GM23338 (cell line): ENCODE measurements at regions not wholly inside any gene's neighbourhood (a gene's known extent, or its start where the extent isn't known, plus 50 kb on each side); places are given as distances from the start of the nearest gene placed in this dataset.

ENCODE experiments used
- CREB1 ChIP-seq: fragments of 250-450 bp; sonication (Bioruptor Pico); IDR thresholded peaks from 2 replicates; pipeline ENCODE4 v1.5.0; 2020; ENCODE audit warnings: low read depth, mild to moderate bottlenecking, moderate library complexity
- CTCF ChIP-seq, 2 experiments: fragments of 200-600 bp in 1 of 2; sonication (generic) in 1 of 2; conservative IDR thresholded peaks; 2 replicates each; pipeline versions ENCODE4 v1.5.1 to v1.6.1; 2016 to 2017; ENCODE audit warnings: antibody characterized with exemption in 2 of 2, low read depth in 2 of 2, mild to moderate bottlenecking in 2 of 2, moderate library complexity in 1 of 2
- ETS1 ChIP-seq: IDR thresholded peaks from 2 replicates; pipeline ENCODE4 v1.6.1; 2016; ENCODE audit warnings: antibody characterized with exemption
- EZH2 ChIP-seq: fragments of 200-600 bp; sonication (generic); IDR thresholded peaks from one replicate; pipeline ENCODE4 v1.8.0; 2017; ENCODE audit warnings: antibody characterized with exemption, mild to moderate bottlenecking, low read depth; ENCODE audit not compliant: unreplicated experiment
- EZH2phosphoT487 ChIP-seq: fragments of 200-600 bp; sonication (generic); IDR thresholded peaks from one replicate; pipeline ENCODE4 v1.8.1; 2018; ENCODE audit warnings: antibody characterized with exemption; ENCODE audit not compliant: unreplicated experiment
- NANOG ChIP-seq: IDR thresholded peaks from 2 replicates; pipeline ENCODE4 v1.6.1; 2016; ENCODE audit warnings: antibody characterized with exemption, borderline replicate concordance
- POLR2AphosphoS5 ChIP-seq: IDR thresholded peaks from 2 replicates; pipeline ENCODE4 v1.6.1; 2016; ENCODE audit warnings: antibody characterized with exemption, low read depth
- REST ChIP-seq: IDR thresholded peaks from one replicate; pipeline ENCODE4 v1.6.1; 2018; ENCODE audit warnings: antibody characterized with exemption; ENCODE audit not compliant: unreplicated experiment
- ZNF114 ChIP-seq: fragments of 250-450 bp; sonication (Bioruptor Pico); IDR thresholded peaks from 2 replicates; pipeline ENCODE4 v1.5.0; 2020; ENCODE audit warnings: mild to moderate bottlenecking, moderate library complexity

- TF ChIP-seq CTCF (conservative IDR thresholded peaks at IDR 0.05; ENCODE audit: low read depth in 2 of 2) (no peak), ETS1 (no peak), REST (no peak), EZH2phosphoT487 (no peak), EZH2 (no peak), POLR2AphosphoS5 (no peak), ZNF114 (no peak), NANOG (no peak), CREB1 (CRISPR knock-in tag) (no peak)
Measured at GRCh38 chrX:39729981-39730661, 367.6 kb downstream of the BCOR start.
